Erythroblast (primary cell): ENCODE measurements at regions not wholly inside any gene's neighbourhood (a gene's known extent, or its start where the extent isn't known, plus 50 kb on each side); places are given as distances from the start of the nearest gene placed in this dataset.
"Not testable (repeated sequence)": the region's sequence is repeated elsewhere in the genome, so short reads cannot be mapped to it uniquely, and the experiment has no call there.

ENCODE experiments used
- GATA1 ChIP-seq: IDR thresholded peaks from 2 replicates; pipeline ENCODE4 v1.6.1; 2011; ENCODE audit warnings: low read depth, mild to moderate bottlenecking, control low read depth, low read length, moderate library complexity
- POLR2A ChIP-seq: IDR thresholded peaks from 2 replicates; pipeline ENCODE4 v1.6.1; 2011; ENCODE audit warnings: mild to moderate bottlenecking, low read length

GRCh38 chr6:67922588-67922987 lies 712.5 kb upstream of the ADGRB3 start:
- TF ChIP-seq POLR2A, GATA1: not testable (repeated sequence)
